A172 (cell line): ENCODE measurements at regions not wholly inside any gene's neighbourhood (a gene's known extent, or its start where the extent isn't known, plus 50 kb on each side); places are given as distances from the start of the nearest gene placed in this dataset.

Source experiments
- DNase-seq: peaks from one replicate; pipeline ENCODE4 v3.0.0-alpha.2; 2015; ENCODE audit warnings: low spot score

GRCh38 chr1:216919060-216919970, 196.1 kb upstream of the ESRRG start:
- DNase-seq = no peak

GRCh38 chr1:216916890-216917438, 193.7 kb upstream of the ESRRG start:
- no peak for DNase-seq

GRCh38 chr1:216914974-216915373, 191.7 kb upstream of the ESRRG start:
- DNase-seq = no peak

- DNase-seq = no peak
Measured at GRCh38 chr1:216913976-216914375, 190.7 kb upstream of the ESRRG start.

GRCh38 chr1:216910081-216910840, 187.0 kb upstream of the ESRRG start:
- DNase-seq = no peak

GRCh38 chr1:216908126-216908525, 184.9 kb upstream of the ESRRG start:
- no peak for DNase-seq

GRCh38 chr1:216907100-216907499, 183.9 kb upstream of the ESRRG start:
- DNase-seq = no peak

GRCh38 chr1:216905781-216906180, 182.6 kb upstream of the ESRRG start:
- DNase-seq = no peak

- DNase-seq = no peak
Measured at GRCh38 chr1:216905137-216905536, 181.9 kb upstream of the ESRRG start.

GRCh38 chr1:216904471-216904870, 181.2 kb upstream of the ESRRG start:
- DNase-seq = no peak

- peak; percentile 69 for DNase-seq
Measured at GRCh38 chr1:216903382-216903740, 180.1 kb upstream of the ESRRG start.

GRCh38 chr1:216902669-216903381, 179.6 kb upstream of the ESRRG start:
- DNase-seq = peak; percentile 29

- no peak for DNase-seq
Measured at GRCh38 chr1:216900116-216900620, 176.9 kb upstream of the ESRRG start.

- DNase-seq = no peak
Measured at GRCh38 chr1:216898801-216899200, 175.6 kb upstream of the ESRRG start.

- no peak for DNase-seq
Measured at GRCh38 chr1:216896146-216896545, 172.9 kb upstream of the ESRRG start.

GRCh38 chr1:216894494-216894893, 171.3 kb upstream of the ESRRG start:
- no peak for DNase-seq

GRCh38 chr1:216892581-216893160, 169.4 kb upstream of the ESRRG start:
- DNase-seq = no peak

GRCh38 chr1:216890871-216891270, 167.6 kb upstream of the ESRRG start:
- DNase-seq = no peak

- no peak for DNase-seq
Measured at GRCh38 chr1:216888731-216889130, 165.5 kb upstream of the ESRRG start.

- DNase-seq = no peak
Measured at GRCh38 chr1:216887032-216887431, 163.8 kb upstream of the ESRRG start.

GRCh38 chr1:216884614-216885229, 161.5 kb upstream of the ESRRG start:
- DNase-seq = no peak
